Astrocyte (in vitro differentiated cells and primary cell): ENCODE measurements at regions not wholly inside any gene's neighbourhood (a gene's known extent, or its start where the extent isn't known, plus 50 kb on each side); places are given as distances from the start of the nearest gene placed in this dataset.

Experiments used
- DNase-seq: peaks from one replicate; pipeline ENCODE4 v3.0.0-alpha.2; 2010; ENCODE audit warnings: low read depth
- FAIRE-seq: peaks from 2 replicates; lab custom pipeline; 2011; peaks lifted over from hg19 to GRCh38; lab: Jason Lieb, UNC
- H2AFZ ChIP-seq: 2 replicates; pipeline ENCODE4 v1.6.0; 2012; ENCODE audit warnings: low read depth, low read length, inconsistent platforms
- H3K27ac ChIP-seq: 2 replicates; pipeline ENCODE4 v1.5.1; 2011; ENCODE audit warnings: low read depth, low read length, inconsistent platforms
- H3K27me3 ChIP-seq: 2 replicates; pipeline ENCODE4 v1.6.0; 2011; ENCODE audit warnings: low read length, inconsistent platforms; ENCODE audit not compliant: insufficient read depth
- H3K36me3 ChIP-seq: 2 replicates; pipeline ENCODE4 v1.5.1; 2011; ENCODE audit warnings: low read length, inconsistent platforms; ENCODE audit not compliant: insufficient read depth
- H3K4me1 ChIP-seq: 2 replicates; pipeline ENCODE4 v1.5.1; 2011; ENCODE audit warnings: low read length, inconsistent platforms; ENCODE audit not compliant: insufficient read depth
- H3K4me2 ChIP-seq: 2 replicates; pipeline ENCODE4 v1.6.0; 2012; ENCODE audit warnings: low read length, inconsistent platforms
- H3K4me3 ChIP-seq: 2 replicates; pipeline ENCODE4 v1.5.1; 2011; ENCODE audit warnings: low read depth, mild to moderate bottlenecking, low read length, inconsistent platforms; ENCODE audit not compliant: insufficient read depth
- H3K79me2 ChIP-seq: 2 replicates; pipeline ENCODE4 v1.6.0; 2012; ENCODE audit warnings: mild to moderate bottlenecking, low read length, inconsistent platforms; ENCODE audit not compliant: insufficient read depth
- H3K9ac ChIP-seq: 2 replicates; pipeline ENCODE4 v1.6.0; 2012; ENCODE audit warnings: mild to moderate bottlenecking, low read length, inconsistent platforms
- H3K9me3 ChIP-seq: 2 replicates; pipeline ENCODE4 v1.5.1; 2012; ENCODE audit warnings: low read depth, mild to moderate bottlenecking, low read length, inconsistent platforms; ENCODE audit not compliant: insufficient read depth
- H4K20me1 ChIP-seq: 2 replicates; pipeline ENCODE4 v1.6.0; 2012; ENCODE audit warnings: low read length, inconsistent platforms; ENCODE audit not compliant: insufficient read depth
- H3K27ac Mint-ChIP-seq: one replicate; pipeline ENCODE4 v1.8.0; 2021; ENCODE audit warnings: mild to moderate bottlenecking, mixed read lengths; ENCODE audit not compliant: unreplicated experiment
- H3K27me3 Mint-ChIP-seq: one replicate; pipeline ENCODE4 v1.8.0; 2021; ENCODE audit warnings: low read depth, mixed read lengths; ENCODE audit not compliant: unreplicated experiment
- H3K36me3 Mint-ChIP-seq: one replicate; pipeline ENCODE4 v1.8.0; 2021; ENCODE audit warnings: low read depth, mixed read lengths; ENCODE audit not compliant: unreplicated experiment
- H3K4me1 Mint-ChIP-seq: one replicate; pipeline ENCODE4 v1.8.0; 2021; ENCODE audit warnings: low read depth, mixed read lengths; ENCODE audit not compliant: unreplicated experiment
- H3K4me3 Mint-ChIP-seq: one replicate; pipeline ENCODE4 v1.8.0; 2021; ENCODE audit warnings: mild to moderate bottlenecking, moderate library complexity, mixed read lengths; ENCODE audit not compliant: unreplicated experiment
- H3K9me3 Mint-ChIP-seq: one replicate; pipeline ENCODE4 v1.8.0; 2021; ENCODE audit warnings: mild to moderate bottlenecking, mixed read lengths; ENCODE audit not compliant: unreplicated experiment
- CTCF ChIP-seq: IDR thresholded peaks from 2 replicates; pipeline ENCODE4 v1.5.1; 2011; ENCODE audit warnings: low read depth, mild to moderate bottlenecking, inconsistent platforms, low read length, moderate library complexity; ENCODE audit not compliant: insufficient read depth
- EZH2 ChIP-seq: IDR thresholded peaks from 2 replicates; pipeline ENCODE4 v1.6.1; 2012; ENCODE audit warnings: mild to moderate bottlenecking, low read length, inconsistent platforms; ENCODE audit not compliant: insufficient read depth

GRCh38 chr6:66638099-66638498 lies 931.1 kb upstream of the EYS start:
- Histone ChIP-seq H3K36me3 (no peaks in the 10 kb centered on the region), H3K9me3 (no peaks in the 10 kb centered on the region), H3K79me2 (no peaks in the 10 kb centered on the region), H3K9ac (no peak overlapping the region), H4K20me1 (no peaks in the 10 kb centered on the region), H3K4me3 (no peak overlapping the region), H3K4me1 (no peaks in the 10 kb centered on the region), H3K4me2 (no peak overlapping the region), H3K27ac (no peak overlapping the region), H3K27me3 (no peaks in the 10 kb centered on the region), H2AFZ (no peak overlapping the region)
- FAIRE-seq = no peak
- H3K36me3 Mint-ChIP-seq = no peaks in the 10 kb centered on the region
- H3K27ac Mint-ChIP-seq = no peak overlapping the region
- H3K27me3 Mint-ChIP-seq = no peaks in the 10 kb centered on the region
- TF ChIP-seq EZH2 = no peak
- H3K4me1 Mint-ChIP-seq = no peaks in the 10 kb centered on the region
- H3K9me3 Mint-ChIP-seq = no peaks in the 10 kb centered on the region
- DNase-seq = no peak
- no peak overlapping the region for H3K4me3 Mint-ChIP-seq

DNA sequence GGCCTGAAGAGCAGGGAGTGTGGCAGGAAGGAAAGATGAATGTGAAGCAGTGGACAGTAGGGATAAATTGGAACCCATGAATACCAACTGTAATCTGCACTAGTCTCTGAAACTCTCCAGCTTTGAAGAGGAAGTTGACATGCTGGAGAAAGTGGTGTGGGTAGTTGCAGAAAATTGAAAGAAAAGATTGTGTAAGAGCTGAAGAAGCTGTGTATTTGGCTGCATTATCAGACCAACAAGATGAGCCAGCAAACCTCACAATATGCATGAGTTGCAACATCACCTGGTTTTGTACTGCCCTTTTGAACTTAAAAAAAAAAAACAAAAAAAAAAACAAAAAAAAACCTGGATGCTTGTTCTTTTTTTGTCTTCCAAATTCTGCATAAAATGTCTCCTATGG lies 921.9 kb upstream of the EYS start:
- peaks cover 6% of the 10 kb centered on the region for H3K9me3 Mint-ChIP-seq
- Histone ChIP-seq H4K20me1 (no peaks in the 10 kb centered on the region), H3K4me3 (no peak overlapping the region), H3K27me3 (no peaks in the 10 kb centered on the region), H3K9me3 (no peaks in the 10 kb centered on the region), H3K4me1 (no peaks in the 10 kb centered on the region), H3K36me3 (no peaks in the 10 kb centered on the region), H3K4me2 (no peak overlapping the region), H3K79me2 (no peaks in the 10 kb centered on the region), H3K9ac (no peak overlapping the region), H3K27ac (no peak overlapping the region), H2AFZ (no peak overlapping the region)
- no peak overlapping the region for H3K4me3 Mint-ChIP-seq
- H3K27ac Mint-ChIP-seq = no peak overlapping the region
- FAIRE-seq (no peak), DNase-seq (no peak)
- TF ChIP-seq CTCF (no peak), EZH2 (no peak)
- no peaks in the 10 kb centered on the region for H3K36me3 Mint-ChIP-seq
- no peaks in the 10 kb centered on the region for H3K4me1 Mint-ChIP-seq
- no peaks in the 10 kb centered on the region for H3K27me3 Mint-ChIP-seq

DNA sequence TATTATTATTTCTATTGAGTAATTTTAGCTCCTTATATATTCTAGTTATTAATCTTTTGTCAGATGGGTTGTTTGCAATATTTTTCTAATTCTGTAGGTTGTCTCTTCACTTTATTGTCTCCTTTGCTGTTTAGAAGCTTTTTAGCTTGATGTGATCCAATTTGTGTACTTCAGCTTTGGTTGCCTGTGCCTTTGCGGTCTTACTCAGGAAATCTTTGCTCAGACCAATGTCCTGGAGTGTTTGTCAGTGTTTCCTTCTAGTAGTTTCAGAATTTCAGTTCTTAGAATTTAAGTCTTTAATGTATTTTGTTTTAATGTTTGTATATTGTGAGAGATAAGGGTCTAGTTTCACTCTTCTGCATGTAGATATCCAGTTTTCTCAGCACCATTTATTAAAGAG lies 916.0 kb upstream of the EYS start:
- Mint-ChIP-seq H3K9me3 (no peaks in the 10 kb centered on the region), H3K36me3 (no peaks in the 10 kb centered on the region), H3K27me3 (no peaks in the 10 kb centered on the region), H3K27ac (no peak overlapping the region), H3K4me1 (no peaks in the 10 kb centered on the region), H3K4me3 (no peak overlapping the region)
- no peaks in the 10 kb centered on the region for H3K79me2 ChIP-seq
- no peak overlapping the region for H3K4me3 ChIP-seq
- no peak overlapping the region for H2AFZ ChIP-seq
- no peaks in the 10 kb centered on the region for H3K27me3 ChIP-seq
- no peaks in the 10 kb centered on the region for H3K36me3 ChIP-seq
- H3K9ac ChIP-seq = no peak overlapping the region
- TF ChIP-seq EZH2 (no peak), CTCF (no peak)
- no peak for DNase-seq
- FAIRE-seq = no peak
- H3K27ac ChIP-seq = no peak overlapping the region
- H3K4me2 ChIP-seq = no peak overlapping the region
- H3K4me1 ChIP-seq = no peaks in the 10 kb centered on the region
- H4K20me1 ChIP-seq = no peaks in the 10 kb centered on the region
- no peaks in the 10 kb centered on the region for H3K9me3 ChIP-seq
